Endothelial cell of umbilical vein (primary cell): ENCODE measurements at regions not wholly inside any gene's neighbourhood (a gene's known extent, or its start where the extent isn't known, plus 50 kb on each side); places are given as distances from the start of the nearest gene placed in this dataset.

ENCODE experiments used
- BruUV-seq: library from RNA; stranded (reverse); fragments of 400-500 nt; replicated peaks from 2 replicates; lab custom pipeline; 2021; lab: Mats Ljungman, UMichigan
- CTCF ChIA-PET: fragments of 300-600, 350-600 bp; sonication (Branson Sonifier 250); formaldehyde crosslinking; loops from one replicate; lab custom pipeline; 2021; ENCODE audit warnings: antibody characterized with exemption, inconsistent platforms; lab: Charles Lee
- POLR2A ChIA-PET: fragments of 300-600, 350-600 bp; sonication (Branson Sonifier 250); formaldehyde crosslinking; loops from one replicate; lab custom pipeline; 2021; ENCODE audit warnings: antibody characterized with exemption, inconsistent platforms; lab: Charles Lee
- DNase-seq: peaks from one replicate; pipeline ENCODE4 v3.0.0-alpha.2; 2011; ENCODE audit warnings: low read depth, low spot score
- FAIRE-seq: peaks from 2 replicates; lab custom pipeline; 2011; peaks lifted over from hg19 to GRCh38; lab: Jason Lieb, UNC
- H2AFZ ChIP-seq: 2 replicates; pipeline ENCODE4 v1.6.0; 2012; ENCODE audit warnings: low read depth, low read length, control low read depth, inconsistent platforms
- H3K27ac ChIP-seq: 2 replicates; pipeline ENCODE4 v1.5.1; 2011; ENCODE audit warnings: low read depth, mild to moderate bottlenecking, control low read depth, low read length, moderate library complexity; ENCODE audit not compliant: insufficient read depth
- H3K27me3 ChIP-seq, 2 experiments: 2 replicates each; pipeline versions ENCODE4 v1.6.0 to v1.6.1; 2011; ENCODE audit warnings: low read length in 2 of 2, mixed read lengths in 1 of 2; ENCODE audit not compliant: control insufficient read depth in 2 of 2, insufficient read depth in 2 of 2
- H3K36me3 ChIP-seq, 2 experiments: 2 replicates in 1 of 2; 3 replicates in 1 of 2; pipeline ENCODE4 v1.5.1; 2011; ENCODE audit warnings: low read length in 2 of 2, mild to moderate bottlenecking in 1 of 2, moderate library complexity in 1 of 2; ENCODE audit not compliant: control insufficient read depth in 2 of 2, insufficient read depth in 2 of 2; ENCODE audit errors: extremely low read depth in 1 of 2
- H3K4me1 ChIP-seq: 3 replicates; pipeline ENCODE4 v1.5.1; 2011; ENCODE audit warnings: mild to moderate bottlenecking, low read length; ENCODE audit not compliant: control insufficient read depth, insufficient read depth; ENCODE audit errors: extremely low read depth
- H3K4me2 ChIP-seq: 2 replicates; pipeline ENCODE4 v1.6.1; 2011; ENCODE audit warnings: low read length, control low read depth, mixed read lengths; ENCODE audit not compliant: insufficient read depth
- H3K4me3 ChIP-seq, 3 experiments: fragments of 200-600 bp in 1 of 3; sonication (generic), shearing (Covaris generic) in 1 of 3; replicated peaks in 1 of 3; 2 replicates each; pipeline ENCODE4 v1.5.1; 2011 to 2016; ENCODE audit warnings: control low read depth in 3 of 3, low read length in 3 of 3, mild to moderate bottlenecking in 2 of 3, inconsistent platforms in 1 of 3, low read depth in 1 of 3, moderate library complexity in 1 of 3; ENCODE audit not compliant: insufficient read depth in 1 of 3
- H3K79me2 ChIP-seq: 2 replicates; pipeline ENCODE4 v1.6.0; 2012; ENCODE audit warnings: low read length, inconsistent platforms; ENCODE audit not compliant: control insufficient read depth, insufficient read depth
- H3K9ac ChIP-seq: replicated peaks from 2 replicates; pipeline ENCODE3; 2011; ENCODE audit warnings: low read length, control low read depth; ENCODE audit not compliant: insufficient read depth; ENCODE audit errors: extremely low read depth
- H3K9me1 ChIP-seq: replicated peaks from 3 replicates; pipeline ENCODE4 v1.6.0; 2011; ENCODE audit warnings: mild to moderate bottlenecking, low read length; ENCODE audit not compliant: control insufficient read depth, insufficient read depth; ENCODE audit errors: extremely low read depth
- H3K9me3 ChIP-seq: replicated peaks from 2 replicates; pipeline ENCODE4 v1.5.1; 2012; ENCODE audit warnings: low read length, inconsistent platforms; ENCODE audit not compliant: control insufficient read depth, insufficient read depth
- H4K20me1 ChIP-seq: replicated peaks from 2 replicates; pipeline ENCODE3; 2011; ENCODE audit warnings: mild to moderate bottlenecking, low read length; ENCODE audit not compliant: control insufficient read depth, insufficient read depth; ENCODE audit errors: extremely low read depth
- EZH2 ChIP-seq: IDR thresholded peaks from 2 replicates; pipeline ENCODE4 v1.6.1; 2012; ENCODE audit warnings: borderline replicate concordance, low read depth, mild to moderate bottlenecking, moderate library complexity, low read length, inconsistent platforms; ENCODE audit not compliant: severe bottlenecking
- FOS ChIP-seq: IDR thresholded peaks from 2 replicates; pipeline ENCODE4 v1.6.1; 2011; ENCODE audit warnings: mild to moderate bottlenecking, low read length, moderate library complexity, borderline replicate concordance; ENCODE audit not compliant: insufficient read depth
- GATA2 ChIP-seq: IDR thresholded peaks from 2 replicates; pipeline ENCODE4 v1.7.0; 2011; ENCODE audit warnings: low read depth, mild to moderate bottlenecking, moderate library complexity, mixed read lengths, low read length; ENCODE audit not compliant: insufficient read length, insufficient read depth
- JUN ChIP-seq: IDR thresholded peaks from 2 replicates; pipeline ENCODE4 v1.6.1; 2011; ENCODE audit warnings: borderline replicate concordance, low read depth; ENCODE audit not compliant: insufficient read length, insufficient read depth
- MAX ChIP-seq: IDR thresholded peaks from 2 replicates; pipeline ENCODE4 v1.6.1; 2011; ENCODE audit not compliant: insufficient read depth, insufficient read length
- MYC ChIP-seq: IDR thresholded peaks from one replicate; pipeline ENCODE4 v1.6.1; 2011; ENCODE audit warnings: mild to moderate bottlenecking, low read depth, low read length
- POLR2A ChIP-seq: IDR thresholded peaks from 2 replicates; pipeline ENCODE4 v1.6.1; 2012; ENCODE audit warnings: low read depth, mild to moderate bottlenecking, control low read depth, low read length
- POLR2AphosphoS5 ChIP-seq: IDR thresholded peaks from 2 replicates; pipeline ENCODE4 v1.6.1; 2012; ENCODE audit warnings: low read depth, mild to moderate bottlenecking, control low read depth, low read length, moderate library complexity; ENCODE audit not compliant: insufficient read depth
- dilution Hi-C: fragments of 300-500 bp; cut with MboI; formaldehyde crosslinking; loops from one replicate; pipeline ENCODE4 v1.15.0; 2019; ENCODE audit warnings: low sequenced_read_pairs; ENCODE audit not compliant: extremely low pct_ligation_motif_present
- intact Hi-C: fragments of 100-400 bp; cut with micrococcal nuclease; formaldehyde crosslinking; loops from one replicate; pipeline ENCODE4 v1.10.0; 2022
- TF ChIP-seq, protein P1 (sequence below), 2 donors: IDR thresholded peaks; 1 replicate in 1 of 2; 2 replicates in 1 of 2; pipeline ENCODE4 v1.5.1; 2011; ENCODE audit warnings: low read length in 2 of 2, mild to moderate bottlenecking in 2 of 2, moderate library complexity in 2 of 2, control low read depth in 1 of 2, inconsistent platforms in 1 of 2, low read depth in 1 of 2; ENCODE audit not compliant: insufficient read depth in 1 of 2; ENCODE audit errors: extremely low read depth in 1 of 2

DNA sequence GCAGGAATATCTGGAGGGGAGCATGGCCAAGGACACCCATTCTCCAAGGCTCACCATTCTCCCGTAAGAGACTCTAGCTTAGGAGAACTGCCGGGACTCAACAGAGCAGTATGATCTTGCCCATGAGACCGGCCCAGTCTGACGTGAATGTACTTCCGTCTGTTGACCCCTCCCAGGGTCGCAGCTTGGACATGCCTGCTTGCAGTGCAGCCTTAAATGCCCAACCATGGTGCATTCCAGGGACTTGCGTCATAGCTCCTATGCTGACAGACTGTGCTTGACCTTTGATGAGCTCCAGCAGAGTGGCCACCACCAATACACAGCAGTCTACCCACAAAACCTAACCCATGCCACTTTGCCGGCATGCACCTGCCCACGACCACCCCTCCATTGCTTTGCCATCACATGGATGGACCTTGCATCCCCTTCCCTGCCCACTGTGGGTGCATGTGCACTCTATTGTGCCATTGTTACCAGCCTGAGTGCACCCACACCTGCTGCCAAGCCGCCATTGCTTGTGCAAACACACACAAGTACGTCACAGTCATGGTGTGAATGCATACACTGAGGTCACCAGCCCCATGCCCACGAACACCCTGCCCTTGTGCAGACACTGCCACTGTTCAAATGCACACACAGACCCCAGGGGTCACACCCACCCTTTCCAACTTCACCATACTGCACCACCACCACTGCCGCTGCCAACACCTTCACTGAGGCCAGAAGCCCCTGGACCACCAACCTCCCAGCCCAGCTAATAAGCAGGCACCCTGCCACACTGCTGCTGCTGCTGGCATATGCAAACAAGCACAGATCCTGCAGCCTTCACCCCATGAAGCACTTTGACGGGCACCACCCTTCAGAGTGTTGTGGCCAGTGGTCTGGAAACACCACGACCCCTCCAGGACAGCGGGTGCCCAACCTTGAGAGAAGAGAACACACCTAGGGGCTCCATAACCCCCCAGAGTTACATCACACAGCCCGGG, 1141.3 kb downstream of the BRINP3 start:
- Histone ChIP-seq H4K20me1 (no peaks in the 10 kb centered on the region), H3K36me3 (no peaks in the 10 kb centered on the region), H3K79me2 (no peaks in the 10 kb centered on the region), H3K9me1 (no peaks in the 10 kb centered on the region), H3K4me2 (no peak overlapping the region), H3K9ac (no peak overlapping the region), H3K9me3 (no peaks in the 10 kb centered on the region), H3K27me3 (no peaks in the 10 kb centered on the region), H3K27ac (no peak overlapping the region), H2AFZ (no peak overlapping the region), H3K4me1 (no peaks in the 10 kb centered on the region), H3K4me3 (no peak overlapping the region)
- FAIRE-seq (no peak), DNase-seq (no peak)
- dilution Hi-C loops: no loop called here
- TF ChIP-seq FOS (no peak), MYC (no peak), MAX (no peak), POLR2A (no peak), GATA2 (no peak), POLR2AphosphoS5 (no peak), JUN (no peak), EZH2 (no peak)
- no TSS peak for BruUV-seq
- intact Hi-C loops: no loop called here
- ChIA-PET CTCF (no interaction called here), POLR2A (no interaction called here)

DNA sequence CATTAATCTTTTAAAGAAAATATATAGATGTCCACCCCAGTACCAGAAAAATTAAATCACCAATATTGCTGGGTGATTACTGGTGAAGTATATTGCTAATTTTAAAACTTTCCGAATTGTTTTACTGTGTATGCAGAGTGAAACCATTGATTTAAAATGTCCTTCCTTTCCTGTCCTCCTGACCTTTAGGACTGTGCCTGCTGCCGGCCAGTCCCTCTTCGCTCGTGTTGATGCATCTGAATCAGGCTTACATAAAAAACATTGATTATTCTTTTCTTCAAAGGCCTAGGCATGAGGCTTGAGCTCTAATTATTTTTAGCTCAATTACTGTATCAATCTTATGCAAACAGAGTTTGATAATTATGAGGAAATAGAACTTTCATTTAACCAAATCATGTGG, 1128.1 kb downstream of the BRINP3 start:
- Histone ChIP-seq H3K36me3 (no peaks in the 10 kb centered on the region), H3K9me3 (no peaks in the 10 kb centered on the region), H3K27me3 (no peaks in the 10 kb centered on the region), H3K4me1 (no peaks in the 10 kb centered on the region), H4K20me1 (no peaks in the 10 kb centered on the region), H2AFZ (peak overlapping the region; percentile 54), H3K4me2 (no peak overlapping the region), H3K4me3 (no peak overlapping the region), H3K9ac (no peak overlapping the region), H3K9me1 (no peaks in the 10 kb centered on the region), H3K27ac (no peak overlapping the region), H3K79me2 (no peaks in the 10 kb centered on the region)
- BruUV-seq: no TSS peak
- dilution Hi-C loops (no loop called here), intact Hi-C loops (no loop called here)
- CTCF ChIA-PET: no interaction called here
- FAIRE-seq (no peak), DNase-seq (no peak)
- POLR2A ChIA-PET: no interaction called here
- no peak for TF ChIP-seq EZH2
- TF ChIP-seq, protein P1, sequence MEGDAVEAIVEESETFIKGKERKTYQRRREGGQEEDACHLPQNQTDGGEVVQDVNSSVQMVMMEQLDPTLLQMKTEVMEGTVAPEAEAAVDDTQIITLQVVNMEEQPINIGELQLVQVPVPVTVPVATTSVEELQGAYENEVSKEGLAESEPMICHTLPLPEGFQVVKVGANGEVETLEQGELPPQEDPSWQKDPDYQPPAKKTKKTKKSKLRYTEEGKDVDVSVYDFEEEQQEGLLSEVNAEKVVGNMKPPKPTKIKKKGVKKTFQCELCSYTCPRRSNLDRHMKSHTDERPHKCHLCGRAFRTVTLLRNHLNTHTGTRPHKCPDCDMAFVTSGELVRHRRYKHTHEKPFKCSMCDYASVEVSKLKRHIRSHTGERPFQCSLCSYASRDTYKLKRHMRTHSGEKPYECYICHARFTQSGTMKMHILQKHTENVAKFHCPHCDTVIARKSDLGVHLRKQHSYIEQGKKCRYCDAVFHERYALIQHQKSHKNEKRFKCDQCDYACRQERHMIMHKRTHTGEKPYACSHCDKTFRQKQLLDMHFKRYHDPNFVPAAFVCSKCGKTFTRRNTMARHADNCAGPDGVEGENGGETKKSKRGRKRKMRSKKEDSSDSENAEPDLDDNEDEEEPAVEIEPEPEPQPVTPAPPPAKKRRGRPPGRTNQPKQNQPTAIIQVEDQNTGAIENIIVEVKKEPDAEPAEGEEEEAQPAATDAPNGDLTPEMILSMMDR (IDR thresholded peaks at IDR 0.05; ENCODE audit: extremely low read depth in 1 of 2, insufficient read depth in 1 of 2, low read depth in 1 of 2, low read length in 2 of 2): no peak
- no peak for TF ChIP-seq MYC
- TF ChIP-seq GATA2: no peak
- no peak for TF ChIP-seq MAX
- no peak for TF ChIP-seq POLR2A
- no peak for TF ChIP-seq POLR2AphosphoS5
